A549 (cell line): ENCODE measurements at regions not wholly inside any gene's neighbourhood (a gene's known extent, or its start where the extent isn't known, plus 50 kb on each side); places are given as distances from the start of the nearest gene placed in this dataset.

ENCODE experiments used
- CHD2 ChIP-seq: fragments of 150-350 bp; IDR thresholded peaks from 2 replicates; pipeline ENCODE4 v1.6.1; 2014; ENCODE audit warnings: low read length; ENCODE audit not compliant: partially characterized antibody
- JUN ChIP-seq, 2 experiments: fragments of >200 bp; sonication (Bioruptor Twin); formaldehyde crosslinking; IDR thresholded peaks; 2 replicates in 1 of 2; 3 replicates in 1 of 2; pipeline ENCODE4 v1.6.1; 2016 to 2017
- KDM1A ChIP-seq: fragments of 200-600 bp; sonication (generic); IDR thresholded peaks from 2 replicates; pipeline ENCODE4 v1.6.1; 2016; ENCODE audit warnings: low read depth, mild to moderate bottlenecking
- MAFK ChIP-seq: fragments of 450-650 bp; IDR thresholded peaks from 2 replicates; pipeline ENCODE4 v1.6.1; 2014; ENCODE audit not compliant: partially characterized antibody
- MYC ChIP-seq: IDR thresholded peaks from 2 replicates; pipeline ENCODE4 v1.6.1; 2012; ENCODE audit warnings: mild to moderate bottlenecking, inconsistent platforms, low read length, improper control_type of control experiment, borderline replicate concordance
- POLR2AphosphoS2 ChIP-seq: conservative IDR thresholded peaks from 2 replicates; pipeline ENCODE4 v1.6.1; 2012; ENCODE audit warnings: low read length, improper control_type of control experiment, inconsistent platforms
- ZSCAN20 ChIP-seq: fragments of 250-450 bp; sonication (Bioruptor Pico); IDR thresholded peaks from 2 replicates; pipeline ENCODE4 v1.8.0; 2022; ENCODE audit warnings: mild to moderate bottlenecking, moderate library complexity
- TF ChIP-seq, protein P1 (sequence below): fragments of >200 bp; sonication (Bioruptor Twin); formaldehyde crosslinking; IDR thresholded peaks from 3 replicates; pipeline ENCODE4 v1.5.1; 2016
- TF ChIP-seq, protein P2 (sequence below): fragments of >200 bp; sonication (Bioruptor Twin); formaldehyde crosslinking; IDR thresholded peaks from 3 replicates; pipeline ENCODE4 v1.6.1; 2016

DNA sequence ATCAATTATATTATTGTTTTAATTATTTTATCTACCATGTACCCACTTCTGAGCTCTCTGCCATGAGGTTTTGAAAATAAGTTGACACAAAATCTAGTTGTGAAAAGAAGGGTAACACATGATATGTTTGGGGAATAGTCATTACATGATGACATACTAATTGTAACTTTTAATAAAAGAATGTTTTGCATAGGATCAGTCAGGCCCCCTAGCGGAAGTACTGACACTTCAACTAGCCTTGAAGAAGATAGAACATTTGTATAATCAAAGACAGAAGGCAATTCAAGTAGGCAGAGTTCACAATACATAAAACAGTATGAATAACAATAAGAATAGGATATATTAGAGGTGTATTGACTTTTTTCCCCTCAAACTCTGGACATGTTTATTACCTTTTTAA, 1191.0 kb upstream of the AGA start:
- TF ChIP-seq POLR2AphosphoS2: no peak
- TF ChIP-seq, protein P1, sequence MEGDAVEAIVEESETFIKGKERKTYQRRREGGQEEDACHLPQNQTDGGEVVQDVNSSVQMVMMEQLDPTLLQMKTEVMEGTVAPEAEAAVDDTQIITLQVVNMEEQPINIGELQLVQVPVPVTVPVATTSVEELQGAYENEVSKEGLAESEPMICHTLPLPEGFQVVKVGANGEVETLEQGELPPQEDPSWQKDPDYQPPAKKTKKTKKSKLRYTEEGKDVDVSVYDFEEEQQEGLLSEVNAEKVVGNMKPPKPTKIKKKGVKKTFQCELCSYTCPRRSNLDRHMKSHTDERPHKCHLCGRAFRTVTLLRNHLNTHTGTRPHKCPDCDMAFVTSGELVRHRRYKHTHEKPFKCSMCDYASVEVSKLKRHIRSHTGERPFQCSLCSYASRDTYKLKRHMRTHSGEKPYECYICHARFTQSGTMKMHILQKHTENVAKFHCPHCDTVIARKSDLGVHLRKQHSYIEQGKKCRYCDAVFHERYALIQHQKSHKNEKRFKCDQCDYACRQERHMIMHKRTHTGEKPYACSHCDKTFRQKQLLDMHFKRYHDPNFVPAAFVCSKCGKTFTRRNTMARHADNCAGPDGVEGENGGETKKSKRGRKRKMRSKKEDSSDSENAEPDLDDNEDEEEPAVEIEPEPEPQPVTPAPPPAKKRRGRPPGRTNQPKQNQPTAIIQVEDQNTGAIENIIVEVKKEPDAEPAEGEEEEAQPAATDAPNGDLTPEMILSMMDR: no peak
- no peak for TF ChIP-seq MYC
- TF ChIP-seq KDM1A: no peak
- TF ChIP-seq MAFK: no peak
- no peak for TF ChIP-seq CHD2
- TF ChIP-seq JUN (IDR thresholded peaks at IDR 0.05): no peak
- no peak for TF ChIP-seq ZSCAN20 (CRISPR knock-in tag)
- TF ChIP-seq, protein P2, sequence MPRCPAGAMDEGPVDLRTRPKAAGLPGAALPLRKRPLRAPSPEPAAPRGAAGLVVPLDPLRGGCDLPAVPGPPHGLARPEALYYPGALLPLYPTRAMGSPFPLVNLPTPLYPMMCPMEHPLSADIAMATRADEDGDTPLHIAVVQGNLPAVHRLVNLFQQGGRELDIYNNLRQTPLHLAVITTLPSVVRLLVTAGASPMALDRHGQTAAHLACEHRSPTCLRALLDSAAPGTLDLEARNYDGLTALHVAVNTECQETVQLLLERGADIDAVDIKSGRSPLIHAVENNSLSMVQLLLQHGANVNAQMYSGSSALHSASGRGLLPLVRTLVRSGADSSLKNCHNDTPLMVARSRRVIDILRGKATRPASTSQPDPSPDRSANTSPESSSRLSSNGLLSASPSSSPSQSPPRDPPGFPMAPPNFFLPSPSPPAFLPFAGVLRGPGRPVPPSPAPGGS: no peak
